GM12872 (cell line): ENCODE measurements at regions not wholly inside any gene's neighbourhood (a gene's known extent, or its start where the extent isn't known, plus 50 kb on each side); places are given as distances from the start of the nearest gene placed in this dataset.

Experiments
- CTCF ChIP-seq: IDR thresholded peaks from 3 replicates; pipeline ENCODE4 v1.5.1; 2011; ENCODE audit warnings: low read depth, mild to moderate bottlenecking, low read length, moderate library complexity; ENCODE audit not compliant: insufficient read depth

- no peak for TF ChIP-seq CTCF
Observed at GRCh38 chr1:173356191-173356762, 120.9 kb upstream of the PRDX6 start.

- no peak for TF ChIP-seq CTCF
Observed at GRCh38 chr1:173360487-173361063, 116.6 kb upstream of the PRDX6 start.

GRCh38 chr1:173362543-173362942, 114.6 kb upstream of the PRDX6 start:
- no peak for TF ChIP-seq CTCF

- TF ChIP-seq CTCF, result no peak
Observed at GRCh38 chr1:173364827-173365226, 112.3 kb upstream of the PRDX6 start.

GRCh38 chr1:173365341-173365740, 111.8 kb upstream of the PRDX6 start:
- TF ChIP-seq CTCF, result no peak

GRCh38 chr1:173367136-173367535, 110.0 kb upstream of the PRDX6 start:
- no peak for TF ChIP-seq CTCF

- no peak for TF ChIP-seq CTCF
Observed at GRCh38 chr1:173377266-173377665, 99.9 kb upstream of the PRDX6 start.

GRCh38 chr1:173383351-173383750, 93.8 kb upstream of the PRDX6 start:
- no peak for TF ChIP-seq CTCF
